Loucy (cell line): ENCODE measurements at regions not wholly inside any gene's neighbourhood (a gene's known extent, or its start where the extent isn't known, plus 50 kb on each side); places are given as distances from the start of the nearest gene placed in this dataset.

Experiments
- H2AFZ ChIP-seq: fragments of 200-600 bp; sonication (generic); 2 replicates; pipeline ENCODE4 v1.6.0; 2016; ENCODE audit warnings: antibody characterized with exemption, mild to moderate bottlenecking, low read length, moderate library complexity
- H3F3A ChIP-seq: fragments of 200-600 bp; 2 replicates; pipeline ENCODE4 v1.6.0; 2016; ENCODE audit warnings: antibody characterized with exemption, low read depth, mild to moderate bottlenecking
- H3K27me3 ChIP-seq: fragments of 200-600 bp; sonication (generic); 2 replicates; pipeline ENCODE4 v1.6.1; 2014; ENCODE audit warnings: low read length, mild to moderate bottlenecking; ENCODE audit not compliant: insufficient read depth, poor library complexity, severe bottlenecking
- H3K36me3 ChIP-seq: fragments of 200-600 bp; sonication (generic); 2 replicates; pipeline ENCODE4 v1.6.1; 2016; ENCODE audit warnings: low read length; ENCODE audit not compliant: insufficient read depth
- H3K4me1 ChIP-seq: fragments of 200-600 bp; sonication (generic); 2 replicates; pipeline ENCODE4 v1.5.1; 2014; ENCODE audit warnings: low read length, mild to moderate bottlenecking; ENCODE audit not compliant: insufficient read depth, poor library complexity, severe bottlenecking
- H3K4me2 ChIP-seq: fragments of 200-600 bp; sonication (generic); 2 replicates; pipeline ENCODE4 v1.6.0; 2014; ENCODE audit warnings: antibody characterized with exemption, low read length, low read depth, mild to moderate bottlenecking; ENCODE audit not compliant: poor library complexity, severe bottlenecking
- H3K4me3 ChIP-seq: fragments of 200-600 bp; sonication (generic); 2 replicates; pipeline ENCODE4 v1.5.1; 2014; ENCODE audit warnings: low read length, mild to moderate bottlenecking, mixed read lengths; ENCODE audit not compliant: poor library complexity, severe bottlenecking
- H3K79me2 ChIP-seq: fragments of 200-600 bp; sonication (generic); 2 replicates; pipeline ENCODE4 v1.6.1; 2014; ENCODE audit warnings: low read length; ENCODE audit not compliant: insufficient read depth
- H3K9ac ChIP-seq: fragments of 200-600 bp; sonication (generic); 2 replicates; pipeline ENCODE4 v1.6.0; 2014; ENCODE audit warnings: mild to moderate bottlenecking, low read depth, low read length, moderate library complexity; ENCODE audit not compliant: poor library complexity, severe bottlenecking
- H3K9me2 ChIP-seq: fragments of 200-600 bp; sonication (generic); replicated peaks from 2 replicates; pipeline ENCODE4 v1.6.1; 2016; ENCODE audit warnings: low read depth, low read length, mixed read lengths
- H3K9me3 ChIP-seq: fragments of 200-600 bp; sonication (generic); 2 replicates; pipeline ENCODE4 v1.6.1; 2014; ENCODE audit warnings: mild to moderate bottlenecking, antibody characterized with exemption, low read length, low read depth; ENCODE audit not compliant: insufficient read depth
- H4K20me1 ChIP-seq: fragments of 200-600 bp; sonication (generic); 2 replicates; pipeline ENCODE4 v1.6.0; 2014; ENCODE audit warnings: antibody characterized with exemption, low read length, mild to moderate bottlenecking; ENCODE audit not compliant: insufficient read depth, poor library complexity, severe bottlenecking
- CTCF ChIP-seq: fragments of 200-600 bp; sonication (generic); conservative IDR thresholded peaks from 2 replicates; pipeline ENCODE4 v1.5.1; 2014; ENCODE audit warnings: mild to moderate bottlenecking, antibody characterized with exemption, low read length
- EZH2phosphoT487 ChIP-seq: fragments of 200-600 bp; IDR thresholded peaks from 2 replicates; pipeline ENCODE4 v1.6.1; 2018; ENCODE audit warnings: antibody characterized with exemption, mild to moderate bottlenecking, moderate library complexity, borderline replicate concordance

GRCh38 chr2:145909175-145909755 lies 1389.3 kb upstream of the ZEB2 start:
- Histone ChIP-seq H3K4me1 (no peaks in the 10 kb centered on the region), H3K4me2 (no peak overlapping the region), H3F3A (no peaks in the 10 kb centered on the region), H3K9me3 (no peaks in the 10 kb centered on the region), H4K20me1 (no peaks in the 10 kb centered on the region), H3K4me3 (no peak overlapping the region), H3K36me3 (no peaks in the 10 kb centered on the region), H3K9ac (no peak overlapping the region), H3K79me2 (no peaks in the 10 kb centered on the region), H2AFZ (no peak overlapping the region), H3K27me3 (no peaks in the 10 kb centered on the region), H3K9me2 (no peaks in the 10 kb centered on the region)
- no peak for TF ChIP-seq CTCF
- no peak for TF ChIP-seq EZH2phosphoT487

GRCh38 chr2:145906354-145906753 lies 1386.4 kb upstream of the ZEB2 start:
- H3F3A ChIP-seq = no peaks in the 10 kb centered on the region
- H3K4me2 ChIP-seq = no peak overlapping the region
- TF ChIP-seq CTCF = no peak
- no peak for TF ChIP-seq EZH2phosphoT487

GRCh38 chr2:145905371-145905770 lies 1385.5 kb upstream of the ZEB2 start:
- H3K79me2 ChIP-seq = no peaks in the 10 kb centered on the region
- no peak overlapping the region for H3K9ac ChIP-seq
- no peaks in the 10 kb centered on the region for H3F3A ChIP-seq
- H4K20me1 ChIP-seq = no peaks in the 10 kb centered on the region
- no peak overlapping the region for H2AFZ ChIP-seq
- H3K36me3 ChIP-seq = no peaks in the 10 kb centered on the region
- no peaks in the 10 kb centered on the region for H3K9me2 ChIP-seq
- H3K9me3 ChIP-seq = no peaks in the 10 kb centered on the region
- H3K4me3 ChIP-seq = no peak overlapping the region
- H3K4me1 ChIP-seq = no peaks in the 10 kb centered on the region
- H3K27me3 ChIP-seq = no peaks in the 10 kb centered on the region
- H3K4me2 ChIP-seq = no peak overlapping the region
- TF ChIP-seq CTCF (no peak), EZH2phosphoT487 (no peak)

More at GRCh38 chr2:145906354-145906753, 1386.4 kb upstream of the ZEB2 start:
- no peaks in the 10 kb centered on the region for H3K36me3 ChIP-seq
- H3K9ac ChIP-seq = no peak overlapping the region
- no peaks in the 10 kb centered on the region for H3K27me3 ChIP-seq
- no peaks in the 10 kb centered on the region for H3K79me2 ChIP-seq
- H3K9me3 ChIP-seq = no peaks in the 10 kb centered on the region
- H2AFZ ChIP-seq = no peak overlapping the region
- no peaks in the 10 kb centered on the region for H3K9me2 ChIP-seq
- no peaks in the 10 kb centered on the region for H4K20me1 ChIP-seq
- no peaks in the 10 kb centered on the region for H3K4me1 ChIP-seq
- no peak overlapping the region for H3K4me3 ChIP-seq
